ENCODE measurements at regions not wholly inside any gene's neighbourhood (a gene's known extent, or its start where the extent isn't known, plus 50 kb on each side); places are given as distances from the start of the nearest gene placed in this dataset.
"Not testable (repeated sequence)": the region's sequence is repeated elsewhere in the genome, so short reads cannot be mapped to it uniquely, and the experiment has no call there.

GRCh38 chr10:78096486-78096885, 62.8 kb downstream of the RPS24 start:
- not testable (repeated sequence) for DNase-seq (ENCODE audit: low spot score)

- not testable (repeated sequence) for DNase-seq (ENCODE audit: low spot score)
Observed at GRCh38 chr10:78102593-78102992, 68.9 kb downstream of the RPS24 start.

- no peak for DNase-seq (ENCODE audit: low spot score)
Observed at GRCh38 chr10:78109210-78109609, 75.5 kb downstream of the RPS24 start.

- no peak for DNase-seq (ENCODE audit: low spot score)
Observed at GRCh38 chr10:78115135-78115853, 81.6 kb downstream of the RPS24 start.

GRCh38 chr10:78116361-78116760, 82.7 kb downstream of the RPS24 start:
- no peak for DNase-seq (ENCODE audit: low spot score)

GRCh38 chr10:78118591-78118990, 84.9 kb downstream of the RPS24 start:
- no peak for DNase-seq (ENCODE audit: low spot score)

- DNase-seq (ENCODE audit: low spot score), result no peak
Observed at GRCh38 chr10:78121801-78122200, 88.1 kb downstream of the RPS24 start.

GRCh38 chr10:78124167-78124566, 90.5 kb downstream of the RPS24 start:
- no peak for DNase-seq (ENCODE audit: low spot score)

GRCh38 chr10:78129211-78129610, 95.5 kb downstream of the RPS24 start:
- no peak for DNase-seq (ENCODE audit: low spot score)

- no peak for DNase-seq (ENCODE audit: low spot score)
Observed at GRCh38 chr10:78130966-78131710, 97.5 kb downstream of the RPS24 start.

GRCh38 chr10:78134773-78135306, 101.2 kb downstream of the RPS24 start:
- no peak for DNase-seq (ENCODE audit: low spot score)

- no peak for DNase-seq (ENCODE audit: low spot score)
Observed at GRCh38 chr10:78137147-78137546, 103.5 kb downstream of the RPS24 start.

- no peak for DNase-seq (ENCODE audit: low spot score)
Observed at GRCh38 chr10:78139341-78139740, 105.7 kb downstream of the RPS24 start.

GRCh38 chr10:78140066-78140630, 106.5 kb downstream of the RPS24 start:
- DNase-seq (ENCODE audit: low spot score), result no peak

GRCh38 chr10:78143576-78143975, 109.9 kb downstream of the RPS24 start:
- no peak for DNase-seq (ENCODE audit: low spot score)

GRCh38 chr10:78146200-78146599, 112.5 kb downstream of the RPS24 start:
- no peak for DNase-seq (ENCODE audit: low spot score)

GRCh38 chr10:78147202-78147601, 113.5 kb downstream of the RPS24 start:
- DNase-seq (ENCODE audit: low spot score), result no peak

- DNase-seq (ENCODE audit: low spot score), result no peak
Observed at GRCh38 chr10:78148216-78148960, 114.7 kb downstream of the RPS24 start.

GRCh38 chr10:78148961-78149612, 115.4 kb downstream of the RPS24 start:
- no peak for DNase-seq (ENCODE audit: low spot score)

GRCh38 chr10:78150756-78151155, 117.1 kb downstream of the RPS24 start:
- DNase-seq (ENCODE audit: low spot score), result no peak

- no peak for DNase-seq (ENCODE audit: low spot score)
Observed at GRCh38 chr10:78155722-78156121, 122.1 kb downstream of the RPS24 start.

GRCh38 chr10:78160591-78160990, 126.9 kb downstream of the RPS24 start:
- DNase-seq (ENCODE audit: low spot score), result no peak

All from HuH-7 (cell line).